IMR-90 (cell line): ENCODE measurements at regions not wholly inside any gene's neighbourhood (a gene's known extent, or its start where the extent isn't known, plus 50 kb on each side); places are given as distances from the start of the nearest gene placed in this dataset.
A peak's percentile ranks its signal among the peaks of the same experiment; 100 is the strongest.

Experiments
- ATAC-seq: fragments of 200-7000 bp; cut with Tn5 transposase; 2 replicates; pipeline ENCODE4 v1.9.1; 2020; ENCODE audit warnings: low read depth, mild to moderate bottlenecking, moderate library complexity
- BruUV-seq: library from RNA; stranded (reverse); fragments of 400-500 nt; replicated peaks from 2 replicates; lab custom pipeline; 2021; lab: Mats Ljungman, UMichigan
- CTCF ChIA-PET: fragments of 300-600 bp; formaldehyde crosslinking; extraction: SDS; loops from one replicate; lab custom pipeline; 2021; ENCODE audit warnings: antibody characterized with exemption; lab: Yijun Ruan, JAX
- POLR2A ChIA-PET: fragments of 300-600 bp; sonication (Branson Sonifier 250); formaldehyde crosslinking; loops from one replicate; lab custom pipeline; 2022; ENCODE audit warnings: antibody characterized with exemption; ENCODE audit not compliant: unreplicated experiment; lab: Charles Lee
- DNase-seq: peaks from one replicate; pipeline ENCODE4 v3.0.0; 2013
- H2AFZ ChIP-seq: replicated peaks from 2 replicates; pipeline ENCODE3; 2013; ENCODE audit warnings: low read length, mild to moderate bottlenecking; ENCODE audit not compliant: poor library complexity
- H2AK5ac ChIP-seq: 2 replicates; pipeline ENCODE4 v1.6.1; 2013; ENCODE audit warnings: low read depth, low read length, inconsistent platforms
- H2AK9ac ChIP-seq: replicated peaks from 2 replicates; pipeline ENCODE3; 2013; ENCODE audit warnings: mild to moderate bottlenecking, low read depth, low read length, moderate library complexity; ENCODE audit not compliant: poor library complexity
- H2BK120ac ChIP-seq: 2 replicates; pipeline ENCODE4 v1.6.1; 2013; ENCODE audit warnings: low read depth, low read length, inconsistent platforms
- H2BK15ac ChIP-seq: 3 replicates; pipeline ENCODE4 v1.6.1; 2013; ENCODE audit warnings: low read depth, low read length, inconsistent platforms
- H2BK20ac ChIP-seq: 2 replicates; pipeline ENCODE4 v1.6.1; 2013; ENCODE audit warnings: low read depth, mild to moderate bottlenecking, inconsistent platforms, low read length, moderate library complexity
- H2BK5ac ChIP-seq: 2 replicates; pipeline ENCODE4 v1.6.1; 2013; ENCODE audit warnings: mild to moderate bottlenecking, low read depth, low read length, inconsistent platforms; ENCODE audit not compliant: poor library complexity, severe bottlenecking
- H3K14ac ChIP-seq: replicated peaks from 2 replicates; pipeline ENCODE4 v1.6.1; 2013; ENCODE audit warnings: low read depth, low read length, inconsistent platforms
- H3K18ac ChIP-seq: 2 replicates; pipeline ENCODE4 v1.6.1; 2013; ENCODE audit warnings: low read depth, low read length, control low read depth
- H3K23ac ChIP-seq: 2 replicates; pipeline ENCODE4 v1.6.1; 2013; ENCODE audit warnings: low read depth, low read length, inconsistent platforms
- H3K27ac ChIP-seq: 2 replicates; pipeline ENCODE4 v1.5.1; 2013; ENCODE audit warnings: mild to moderate bottlenecking, control low read depth, low read length; ENCODE audit not compliant: insufficient read depth
- H3K27me3 ChIP-seq: 2 replicates; pipeline ENCODE4 v1.6.1; 2013; ENCODE audit warnings: low read length; ENCODE audit not compliant: control insufficient read depth, insufficient read depth
- H3K36me3 ChIP-seq: 2 replicates; pipeline ENCODE4 v1.6.1; 2013; ENCODE audit warnings: low read length, mixed read lengths; ENCODE audit not compliant: control insufficient read depth, insufficient read depth
- H3K4ac ChIP-seq: 2 replicates; pipeline ENCODE4 v1.6.1; 2013; ENCODE audit warnings: low read depth, low read length, inconsistent platforms
- H3K4me1 ChIP-seq: 2 replicates; pipeline ENCODE4 v1.6.1; 2013; ENCODE audit warnings: low read length, mixed read lengths; ENCODE audit not compliant: control insufficient read depth, insufficient read depth
- H3K4me2 ChIP-seq: 2 replicates; pipeline ENCODE4 v1.6.1; 2013; ENCODE audit warnings: low read depth, mild to moderate bottlenecking, control low read depth, low read length, moderate library complexity
- H3K4me3 ChIP-seq: 2 replicates; pipeline ENCODE4 v1.5.1; 2013; ENCODE audit warnings: low read depth, mild to moderate bottlenecking, control low read depth, low read length, moderate library complexity; ENCODE audit not compliant: insufficient read depth
- H3K56ac ChIP-seq: 2 replicates; pipeline ENCODE4 v1.6.1; 2013; ENCODE audit warnings: low read length, inconsistent platforms; ENCODE audit not compliant: insufficient read depth; ENCODE audit errors: extremely low read depth
- H3K79me1 ChIP-seq, 2 experiments: 2 replicates each; pipeline ENCODE4 v1.6.1; 2013; ENCODE audit warnings: low read length in 2 of 2, inconsistent platforms in 1 of 2, low read depth in 1 of 2
- H3K9ac ChIP-seq: 2 replicates; pipeline ENCODE4 v1.6.1; 2013; ENCODE audit warnings: low read depth, low read length, control low read depth
- H3K9me1 ChIP-seq: 2 replicates; pipeline ENCODE4 v1.6.1; 2013; ENCODE audit warnings: low read length, inconsistent platforms; ENCODE audit not compliant: insufficient read depth
- H3K9me3 ChIP-seq: 2 replicates; pipeline ENCODE4 v1.6.1; 2013; ENCODE audit warnings: low read length; ENCODE audit not compliant: control insufficient read depth, insufficient read depth
- H4K20me1 ChIP-seq: 2 replicates; pipeline ENCODE4 v1.6.1; 2013; ENCODE audit warnings: low read length, inconsistent platforms; ENCODE audit not compliant: insufficient read depth
- H4K5ac ChIP-seq: 2 replicates; pipeline ENCODE4 v1.6.1; 2013; ENCODE audit warnings: mild to moderate bottlenecking, low read depth, low read length, control low read depth
- H4K8ac ChIP-seq, 2 experiments: 2 replicates each; pipeline ENCODE4 v1.6.1; 2013; ENCODE audit warnings: low read depth in 2 of 2, low read length in 2 of 2, control low read depth in 1 of 2, inconsistent platforms in 1 of 2
- H4K91ac ChIP-seq: 2 replicates; pipeline ENCODE4 v1.6.1; 2013; ENCODE audit warnings: low read depth, low read length, inconsistent platforms; ENCODE audit not compliant: insufficient read depth
- BHLHE40 ChIP-seq: fragments of 150-350 bp; IDR thresholded peaks from 2 replicates; pipeline ENCODE4 v1.6.1; 2016; ENCODE audit warnings: mild to moderate bottlenecking, low read depth, low read length
- CEBPB ChIP-seq: IDR thresholded peaks from 2 replicates; pipeline ENCODE4 v1.6.1; 2012; ENCODE audit warnings: low read depth, low read length, improper control_type of control experiment
- CHD1 ChIP-seq: IDR thresholded peaks from 2 replicates; pipeline ENCODE4 v1.6.1; 2012; ENCODE audit warnings: low read depth, low read length, improper control_type of control experiment
- FOS ChIP-seq: fragments of 150-350 bp; IDR thresholded peaks from 2 replicates; pipeline ENCODE4 v1.6.1; 2016; ENCODE audit warnings: low read depth, low read length
- MAFK ChIP-seq: IDR thresholded peaks from 2 replicates; pipeline ENCODE4 v1.6.1; 2012; ENCODE audit warnings: low read depth, low read length, improper control_type of control experiment
- MAZ ChIP-seq: IDR thresholded peaks from 2 replicates; pipeline ENCODE4 v1.6.1; 2012; ENCODE audit warnings: low read depth, mild to moderate bottlenecking, low read length, improper control_type of control experiment, moderate library complexity, borderline replicate concordance
- MXI1 ChIP-seq: IDR thresholded peaks from 2 replicates; pipeline ENCODE4 v1.6.1; 2012; ENCODE audit warnings: low read depth, mild to moderate bottlenecking, low read length, moderate library complexity, borderline replicate concordance
- NFE2L2 ChIP-seq: fragments of 150-350 bp; IDR thresholded peaks from 2 replicates; pipeline ENCODE4 v1.6.1; 2016; ENCODE audit warnings: low read depth, mild to moderate bottlenecking, low read length
- POLR2A ChIP-seq: IDR thresholded peaks from 2 replicates; pipeline ENCODE4 v1.6.1; 2012; ENCODE audit warnings: mild to moderate bottlenecking, low read depth, low read length
- RAD21 ChIP-seq: IDR thresholded peaks from 2 replicates; pipeline ENCODE4 v1.6.1; 2012; ENCODE audit warnings: low read length, improper control_type of control experiment
- RCOR1 ChIP-seq: IDR thresholded peaks from 2 replicates; pipeline ENCODE4 v1.6.1; 2012; ENCODE audit warnings: mild to moderate bottlenecking, low read length, improper control_type of control experiment; ENCODE audit not compliant: insufficient replicate concordance
- RFX5 ChIP-seq: IDR thresholded peaks from 2 replicates; pipeline ENCODE4 v1.8.0; 2012; ENCODE audit warnings: low read depth, mild to moderate bottlenecking, low read length, moderate library complexity
- SMC3 ChIP-seq: fragments of 150-350 bp; IDR thresholded peaks from 2 replicates; pipeline ENCODE4 v1.6.1; 2016; ENCODE audit warnings: low read depth, mild to moderate bottlenecking, antibody characterized with exemption, low read length, moderate library complexity
- WGBS, 2 experiments: methylation state at CpG; one replicate each; pipeline versions ENCODE4 v1.1.5 to v1.1.7; 2013; ENCODE audit warnings: missing lambda C conversion rate in 2 of 2; ENCODE audit not compliant: insufficient read length in 1 of 2; ENCODE audit errors: extremely low coverage in 2 of 2; 5-methylcytosine and 5-hydroxymethylcytosine counted together
- dilution Hi-C: fragments of 300-500 bp; cut with HindIII; formaldehyde crosslinking; loops from one replicate; pipeline ENCODE4 v1.14.3; 2018; ENCODE audit warnings: low sequenced_read_pairs; ENCODE audit not compliant: unreplicated experiment
- in situ Hi-C: fragments of 300-500 bp; cut with MboI; formaldehyde crosslinking; loops from 3 replicates; pipeline ENCODE4 v1.14.3; 2019; ENCODE audit warnings: low sequenced_read_pairs, inconsistent platforms, mixed read lengths
- intact Hi-C: fragments of 100-400 bp; cut with micrococcal nuclease; formaldehyde crosslinking; loops from 2 replicates; pipeline ENCODE4 v1.10.0; 2022
- TF ChIP-seq, protein P1 (sequence below): fragments of 150-350 bp; IDR thresholded peaks from 2 replicates; pipeline ENCODE4 v1.6.1; 2016; ENCODE audit warnings: low read depth, mild to moderate bottlenecking, low read length, moderate library complexity, borderline replicate concordance
- TF ChIP-seq, protein P2 (sequence below): conservative IDR thresholded peaks from 2 replicates; pipeline ENCODE4 v1.5.1; 2012; ENCODE audit warnings: mild to moderate bottlenecking, low read depth, low read length, improper control_type of control experiment

DNA sequence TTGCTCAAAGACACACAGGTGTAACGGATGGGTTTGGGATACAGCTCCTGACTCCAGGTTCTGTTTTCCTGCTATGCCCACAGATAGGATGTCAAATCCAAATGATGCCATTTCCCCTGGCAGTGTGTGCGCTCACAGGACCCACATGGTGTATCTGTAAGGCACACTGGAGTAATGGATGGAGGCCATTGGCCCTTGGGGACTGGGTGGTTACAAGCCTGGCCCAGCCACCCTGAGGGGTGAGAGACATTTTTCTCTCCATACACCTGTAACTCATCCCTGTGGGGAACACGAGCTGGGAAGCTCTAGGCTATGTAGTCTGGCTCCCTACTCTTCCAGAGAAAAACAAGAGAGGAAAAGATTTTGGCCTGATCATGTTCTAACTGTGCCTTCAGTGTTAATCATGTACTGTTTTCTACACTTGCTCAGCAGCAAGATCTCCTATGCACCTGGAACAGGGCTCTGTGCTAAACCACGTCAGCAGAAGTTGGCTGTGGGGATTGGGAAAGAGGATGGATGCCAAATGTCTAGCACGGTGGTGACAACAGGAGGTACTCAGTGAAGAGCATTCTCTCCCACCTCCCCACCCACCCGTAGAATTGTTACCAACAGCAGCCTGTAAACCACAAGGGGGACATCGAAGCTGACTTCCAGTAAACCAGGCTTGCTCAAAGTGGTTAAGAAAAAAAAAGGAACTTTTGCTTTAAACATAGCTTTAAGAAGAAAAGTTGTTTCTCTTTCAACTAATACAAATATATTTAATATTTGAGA lies 237.0 kb downstream of the LACC1 start:
- POLR2A ChIA-PET: no interaction called here

More for the DNA sequence above, 237.0 kb downstream of the LACC1 start:
- in situ Hi-C loops (no loop called here), dilution Hi-C loops (no loop called here), intact Hi-C loops (no loop called here)
- Histone ChIP-seq H2AFZ (peak overlapping the region; percentile 75), H3K4me3 (no peak overlapping the region), H3K23ac (no peak overlapping the region; the same call in 1 of the 2 replicates), H2BK15ac (peak overlapping the region; percentile 42; the same call in 1 of the 3 replicates), H3K14ac (peak overlapping the region; percentile 16; the same call in 1 of the 2 replicates), H3K27me3 (no peaks in the 10 kb centered on the region), H3K4me1 (peaks cover 2% of the 10 kb centered on the region; the same call in 1 of the 2 replicates), H2BK20ac (peak overlapping the region; percentile 35; the same call in 1 of the 2 replicates), H3K4me2 (peak overlapping the region; percentile 64), H3K18ac (peak overlapping the region; percentile 19; the same call in 1 of the 2 replicates), H2BK120ac (peak overlapping the region; percentile 53; the same call in 1 of the 2 replicates), H3K56ac (no peak overlapping the region), H3K79me1 (no peaks in the 10 kb centered on the region), H3K27ac (peak overlapping the region; percentile 13; the same call in 1 of the 2 replicates), H3K9ac (no peak overlapping the region), H3K9me3 (no peaks in the 10 kb centered on the region), H3K4ac (peak overlapping the region; percentile 70), H2AK5ac (peak overlapping the region; percentile 66), H3K9me1 (peaks cover 6% of the 10 kb centered on the region; the same call in 1 of the 2 replicates), H4K8ac (peak overlapping the region in 1 of 2 experiments; percentile 44; a peak in 1 of 4 replicates), H3K36me3 (no peaks in the 10 kb centered on the region), H2AK9ac (no peak overlapping the region), H2BK5ac (no peak overlapping the region), H4K5ac (no peak overlapping the region), H4K20me1 (no peaks in the 10 kb centered on the region), H4K91ac (peak overlapping the region; percentile 29)
- CTCF ChIA-PET: interaction anchor here (0.6 to 1.3 kb wide), 3 partner anchors 10 to 138 kb away, joined by 3 read pairs; no protein-coding TSS in a partner anchor
- BruUV-seq: no TSS peak
- no peak for TF ChIP-seq FOS
- no peak for TF ChIP-seq BHLHE40
- no peak for TF ChIP-seq RFX5
- TF ChIP-seq NFE2L2: no peak
- no peak for TF ChIP-seq SMC3
- TF ChIP-seq RAD21: 0 out of 2 replicates have a peak, but pooled peaks have one; percentile 16
- TF ChIP-seq CHD1: no peak
- no peak for TF ChIP-seq POLR2A
- TF ChIP-seq MXI1: no peak
- no peak for TF ChIP-seq MAZ
- TF ChIP-seq, protein P1, sequence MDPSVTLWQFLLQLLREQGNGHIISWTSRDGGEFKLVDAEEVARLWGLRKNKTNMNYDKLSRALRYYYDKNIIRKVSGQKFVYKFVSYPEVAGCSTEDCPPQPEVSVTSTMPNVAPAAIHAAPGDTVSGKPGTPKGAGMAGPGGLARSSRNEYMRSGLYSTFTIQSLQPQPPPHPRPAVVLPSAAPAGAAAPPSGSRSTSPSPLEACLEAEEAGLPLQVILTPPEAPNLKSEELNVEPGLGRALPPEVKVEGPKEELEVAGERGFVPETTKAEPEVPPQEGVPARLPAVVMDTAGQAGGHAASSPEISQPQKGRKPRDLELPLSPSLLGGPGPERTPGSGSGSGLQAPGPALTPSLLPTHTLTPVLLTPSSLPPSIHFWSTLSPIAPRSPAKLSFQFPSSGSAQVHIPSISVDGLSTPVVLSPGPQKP: no peak
- TF ChIP-seq, protein P2, sequence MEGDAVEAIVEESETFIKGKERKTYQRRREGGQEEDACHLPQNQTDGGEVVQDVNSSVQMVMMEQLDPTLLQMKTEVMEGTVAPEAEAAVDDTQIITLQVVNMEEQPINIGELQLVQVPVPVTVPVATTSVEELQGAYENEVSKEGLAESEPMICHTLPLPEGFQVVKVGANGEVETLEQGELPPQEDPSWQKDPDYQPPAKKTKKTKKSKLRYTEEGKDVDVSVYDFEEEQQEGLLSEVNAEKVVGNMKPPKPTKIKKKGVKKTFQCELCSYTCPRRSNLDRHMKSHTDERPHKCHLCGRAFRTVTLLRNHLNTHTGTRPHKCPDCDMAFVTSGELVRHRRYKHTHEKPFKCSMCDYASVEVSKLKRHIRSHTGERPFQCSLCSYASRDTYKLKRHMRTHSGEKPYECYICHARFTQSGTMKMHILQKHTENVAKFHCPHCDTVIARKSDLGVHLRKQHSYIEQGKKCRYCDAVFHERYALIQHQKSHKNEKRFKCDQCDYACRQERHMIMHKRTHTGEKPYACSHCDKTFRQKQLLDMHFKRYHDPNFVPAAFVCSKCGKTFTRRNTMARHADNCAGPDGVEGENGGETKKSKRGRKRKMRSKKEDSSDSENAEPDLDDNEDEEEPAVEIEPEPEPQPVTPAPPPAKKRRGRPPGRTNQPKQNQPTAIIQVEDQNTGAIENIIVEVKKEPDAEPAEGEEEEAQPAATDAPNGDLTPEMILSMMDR: peak; percentile 10; the same call in 1 of the 2 replicates
- no peak for TF ChIP-seq MAFK
- no peak for TF ChIP-seq CEBPB
- no peak for TF ChIP-seq RCOR1
- ATAC-seq (peak; percentile 27), DNase-seq (peak; percentile 18)
- WGBS, 2 experiments: no CpG with 5 or more reads among the region's 7 CpGs
